ENCODE measurements at regions not wholly inside any gene's neighbourhood (a gene's known extent, or its start where the extent isn't known, plus 50 kb on each side); places are given as distances from the start of the nearest gene placed in this dataset.
"Not testable (repeated sequence)": the region's sequence is repeated elsewhere in the genome, so short reads cannot be mapped to it uniquely, and the experiment has no call there.

GRCh38 chr1:199877526-199878384 lies 149.8 kb upstream of the NR5A2 start:
- no peak for DNase-seq

GRCh38 chr1:199878823-199879222 lies 148.7 kb upstream of the NR5A2 start:
- DNase-seq, result no peak

GRCh38 chr1:199898654-199899053 lies 128.9 kb upstream of the NR5A2 start:
- DNase-seq, result no peak

GRCh38 chr1:199901341-199901740 lies 126.2 kb upstream of the NR5A2 start:
- DNase-seq, result no peak

- no peak for DNase-seq
Measured at GRCh38 chr1:199907361-199907760, 120.1 kb upstream of the NR5A2 start.

- DNase-seq, result no peak
Measured at GRCh38 chr1:199909137-199909536, 118.4 kb upstream of the NR5A2 start.

- DNase-seq, result no peak
Measured at GRCh38 chr1:199913318-199913717, 114.2 kb upstream of the NR5A2 start.

- no peak for DNase-seq
Measured at GRCh38 chr1:199914546-199914945, 113.0 kb upstream of the NR5A2 start.

- no peak for DNase-seq
Measured at GRCh38 chr1:199918196-199918769, 109.2 kb upstream of the NR5A2 start.

GRCh38 chr1:199920635-199921034 lies 106.9 kb upstream of the NR5A2 start:
- DNase-seq, result no peak

GRCh38 chr1:199929556-199929955 lies 98.0 kb upstream of the NR5A2 start:
- DNase-seq, result no peak

GRCh38 chr1:199930067-199930466 lies 97.4 kb upstream of the NR5A2 start:
- not testable (repeated sequence) for DNase-seq

GRCh38 chr1:199931666-199932377 lies 95.7 kb upstream of the NR5A2 start:
- DNase-seq, result no peak

- DNase-seq, result no peak
Measured at GRCh38 chr1:199932462-199932861, 95.0 kb upstream of the NR5A2 start.

GRCh38 chr1:199936441-199936840 lies 91.1 kb upstream of the NR5A2 start:
- no peak for DNase-seq

GRCh38 chr1:199937161-199937560 lies 90.3 kb upstream of the NR5A2 start:
- DNase-seq, result no peak

GRCh38 chr1:199937661-199938060 lies 89.8 kb upstream of the NR5A2 start:
- no peak for DNase-seq

GRCh38 chr1:199944986-199945385 lies 82.5 kb upstream of the NR5A2 start:
- no peak for DNase-seq

- no peak for DNase-seq
Measured at GRCh38 chr1:199945591-199945990, 81.9 kb upstream of the NR5A2 start.

GRCh38 chr1:199946305-199947155 lies 81.0 kb upstream of the NR5A2 start:
- no peak for DNase-seq

- DNase-seq, result no peak
Measured at GRCh38 chr1:199948587-199949280, 78.8 kb upstream of the NR5A2 start.

GRCh38 chr1:199951005-199951404 lies 76.5 kb upstream of the NR5A2 start:
- DNase-seq, result not testable (repeated sequence)
